D721Med (cell line): ENCODE measurements at regions not wholly inside any gene's neighbourhood (a gene's known extent, or its start where the extent isn't known, plus 50 kb on each side); places are given as distances from the start of the nearest gene placed in this dataset.

Experiments used
- DNase-seq: peaks from one replicate; pipeline ENCODE4 v3.0.0; 2011; ENCODE audit warnings: low spot score; ENCODE audit not compliant: insufficient read length
- FAIRE-seq: peaks from 2 replicates; lab custom pipeline; 2011; peaks lifted over from hg19 to GRCh38; lab: Jason Lieb, UNC
- CTCF ChIP-seq: IDR thresholded peaks from 2 replicates; pipeline ENCODE4 v1.5.1; 2012; ENCODE audit warnings: mild to moderate bottlenecking, control low read depth; ENCODE audit not compliant: insufficient read depth; ENCODE audit errors: missing control alignments

- DNase-seq = no peak
- no peak for FAIRE-seq
- TF ChIP-seq CTCF = no peak
These were observed 66.6 kb downstream of the RPL27A start for GRCh38 chr11:8749202-8749601.

GRCh38 chr11:8754241-8754640 lies 71.6 kb downstream of the RPL27A start:
- no peak for DNase-seq
- TF ChIP-seq CTCF = no peak
- no peak for FAIRE-seq

- no peak for FAIRE-seq
These were observed 73.6 kb downstream of the RPL27A start for GRCh38 chr11:8756201-8756600.

GRCh38 chr11:8757047-8757446 lies 74.5 kb downstream of the RPL27A start:
- no peak for DNase-seq
- no peak for FAIRE-seq
- TF ChIP-seq CTCF = no peak

More at GRCh38 chr11:8756201-8756600, 73.6 kb downstream of the RPL27A start:
- DNase-seq = no peak
- no peak for TF ChIP-seq CTCF

GRCh38 chr11:8757533-8757932 lies 74.9 kb downstream of the RPL27A start:
- no peak for TF ChIP-seq CTCF
- FAIRE-seq = no peak
- DNase-seq = no peak

- no peak for FAIRE-seq
- no peak for TF ChIP-seq CTCF
- DNase-seq = no peak
These were observed 76.1 kb downstream of the RPL27A start for GRCh38 chr11:8758619-8759169.

- no peak for TF ChIP-seq CTCF
- FAIRE-seq (peak; percentile 69), DNase-seq (no peak)
These were observed 77.0 kb downstream of the RPL27A start for GRCh38 chr11:8759634-8760033.
